HEK293 (cell line): ENCODE measurements at regions not wholly inside any gene's neighbourhood (a gene's known extent, or its start where the extent isn't known, plus 50 kb on each side); places are given as distances from the start of the nearest gene placed in this dataset.

Source experiments
- CTCF ChIA-PET: fragments of 350-600 bp; formaldehyde crosslinking; extraction: SDS; loops from one replicate; lab custom pipeline; 2021; ENCODE audit warnings: antibody characterized with exemption; lab: Yijun Ruan, JAX
- POLR2A ChIA-PET: fragments of 300-600 bp; formaldehyde crosslinking; extraction: SDS; loops from one replicate; lab custom pipeline; 2020; ENCODE audit warnings: antibody characterized with exemption, inconsistent platforms; lab: Yijun Ruan, JAX
- H3K27ac ChIP-seq: fragments of 200-500 bp; sonication (Bioruptor generic); 2 replicates; pipeline ENCODE4 v1.5.1; 2014; ENCODE audit warnings: low read depth, low read length, control low read depth, inconsistent platforms; ENCODE audit errors: extremely low read depth
- H3K36me3 ChIP-seq, 2 experiments: fragments of 200-500 bp in 1 of 2; sonication (Bioruptor generic) in 1 of 2; 1 replicate in 1 of 2; 2 replicates in 1 of 2; pipeline ENCODE4 v1.5.1; 2014 to 2017; ENCODE audit warnings: inconsistent platforms in 2 of 2, low read length in 2 of 2; ENCODE audit not compliant: control insufficient read depth in 2 of 2, insufficient read depth in 1 of 2
- H3K4me1 ChIP-seq: fragments of 200-500 bp; sonication (Bioruptor generic); 2 replicates; pipeline ENCODE4 v1.5.1; 2014; ENCODE audit warnings: mild to moderate bottlenecking, low read length, inconsistent platforms; ENCODE audit not compliant: control insufficient read depth, insufficient read depth
- H3K4me3 ChIP-seq: 2 replicates; pipeline ENCODE4 v1.5.1; 2011; ENCODE audit warnings: low read depth, mild to moderate bottlenecking, control low read depth, low read length, moderate library complexity
- H3K9me3 ChIP-seq: fragments of 200-500 bp; sonication (Bioruptor generic); 2 replicates; pipeline ENCODE4 v1.5.1; 2014; ENCODE audit warnings: low read depth, low read length, inconsistent platforms; ENCODE audit not compliant: control insufficient read depth, insufficient read depth
- EGR2 ChIP-seq: fragments of 450-650 bp; formaldehyde crosslinking; IDR thresholded peaks from 2 replicates; pipeline ENCODE4 v1.5.1; 2016; ENCODE audit warnings: low read depth, missing biosample characterization, missing genetic modification characterization
- ELK4 ChIP-seq: IDR thresholded peaks from 2 replicates; pipeline ENCODE4 v1.6.1; 2011; ENCODE audit warnings: mild to moderate bottlenecking, low read depth, low read length, borderline replicate concordance
- KLF1 ChIP-seq: fragments of 450-650 bp; formaldehyde crosslinking; IDR thresholded peaks from 2 replicates; pipeline ENCODE4 v1.5.1; 2016; ENCODE audit warnings: missing biosample characterization, missing genetic modification characterization
- OSR2 ChIP-seq: fragments of 450-650 bp; formaldehyde crosslinking; IDR thresholded peaks from 2 replicates; pipeline ENCODE4 v1.5.1; 2016; ENCODE audit warnings: missing biosample characterization, missing genetic modification characterization
- RBAK ChIP-seq: fragments of 450-650 bp; formaldehyde crosslinking; IDR thresholded peaks from 2 replicates; pipeline ENCODE4 v1.5.1; 2016; ENCODE audit warnings: missing biosample characterization, missing genetic modification characterization
- TCF7L2 ChIP-seq: IDR thresholded peaks from 2 replicates; pipeline ENCODE4 v1.6.1; 2011; ENCODE audit warnings: low read depth, mild to moderate bottlenecking, inconsistent platforms, low read length, moderate library complexity, borderline replicate concordance
- YY2 ChIP-seq: fragments of 450-650 bp; formaldehyde crosslinking; IDR thresholded peaks from 2 replicates; pipeline ENCODE4 v1.5.1; 2016; ENCODE audit warnings: missing biosample characterization, missing genetic modification characterization
- ZFHX2 ChIP-seq: fragments of 450-650 bp; formaldehyde crosslinking; conservative IDR thresholded peaks from 2 replicates; pipeline ENCODE4 v1.5.1; 2016; ENCODE audit warnings: missing biosample characterization, missing genetic modification characterization
- ZNF146 ChIP-seq: fragments of 450-650 bp; formaldehyde crosslinking; IDR thresholded peaks from 2 replicates; pipeline ENCODE4 v1.5.1; 2016; ENCODE audit warnings: missing biosample characterization, missing genetic modification characterization
- ZNF155 ChIP-seq: fragments of 450-650 bp; formaldehyde crosslinking; IDR thresholded peaks from 2 replicates; pipeline ENCODE4 v1.5.1; 2016; ENCODE audit warnings: missing biosample characterization, missing genetic modification characterization
- ZNF18 ChIP-seq: fragments of 450-650 bp; formaldehyde crosslinking; IDR thresholded peaks from 2 replicates; pipeline ENCODE4 v1.5.1; 2016; ENCODE audit warnings: missing biosample characterization, missing genetic modification characterization
- ZNF23 ChIP-seq: fragments of 450-650 bp; formaldehyde crosslinking; IDR thresholded peaks from 2 replicates; pipeline ENCODE4 v1.5.1; 2016; ENCODE audit warnings: missing biosample characterization, missing genetic modification characterization, borderline replicate concordance
- ZNF248 ChIP-seq: fragments of 450-650 bp; formaldehyde crosslinking; IDR thresholded peaks from 2 replicates; pipeline ENCODE4 v1.5.1; 2017; ENCODE audit warnings: missing biosample characterization, missing genetic modification characterization
- ZNF280D ChIP-seq: fragments of 450-650 bp; formaldehyde crosslinking; IDR thresholded peaks from 2 replicates; pipeline ENCODE4 v1.5.1; 2016; ENCODE audit warnings: missing biosample characterization, missing genetic modification characterization
- ZNF416 ChIP-seq: fragments of 450-650 bp; formaldehyde crosslinking; IDR thresholded peaks from 2 replicates; pipeline ENCODE4 v1.5.1; 2016; ENCODE audit warnings: missing biosample characterization, missing genetic modification characterization
- ZNF639 ChIP-seq: fragments of 450-650 bp; formaldehyde crosslinking; IDR thresholded peaks from 2 replicates; pipeline ENCODE4 v1.5.1; 2016; ENCODE audit warnings: missing biosample characterization, missing genetic modification characterization
- ZNF645 ChIP-seq: fragments of 450-650 bp; formaldehyde crosslinking; IDR thresholded peaks from 2 replicates; pipeline ENCODE4; 2016; ENCODE audit warnings: missing biosample characterization, missing genetic modification characterization
- ZNF707 ChIP-seq: fragments of 450-650 bp; formaldehyde crosslinking; IDR thresholded peaks from 2 replicates; pipeline ENCODE4 v1.5.1; 2016; ENCODE audit warnings: missing biosample characterization, missing genetic modification characterization
- ZSCAN16 ChIP-seq: fragments of 450-650 bp; formaldehyde crosslinking; IDR thresholded peaks from 2 replicates; pipeline ENCODE4 v1.5.1; 2016; ENCODE audit warnings: missing biosample characterization, missing genetic modification characterization
- ZSCAN30 ChIP-seq: fragments of 450-650 bp; IDR thresholded peaks from 2 replicates; pipeline ENCODE4 v1.5.1; 2018; ENCODE audit warnings: missing biosample characterization, mild to moderate bottlenecking, missing genetic modification characterization, moderate library complexity

- no peak for TF ChIP-seq ZNF18 (tag by site-specific recombination)
- no peak for TF ChIP-seq ZSCAN16 (tag by site-specific recombination)
- TF ChIP-seq, all 188 proteins: peak for 6
Observed at GRCh38 chr12:53806721-53807120, 54.9 kb upstream of the CISTR start (continued).

- TF ChIP-seq ZNF146 (tag by site-specific recombination), result no peak
- 0 out of 2 replicates have a peak, but pooled peaks have one; percentile 8 for TF ChIP-seq KLF1 (tag by site-specific recombination)
- H3K9me3 ChIP-seq, result no peaks in the 10 kb centered on the region
- H3K4me1 ChIP-seq, result peaks cover 18% of the 10 kb centered on the region
- ChIA-PET POLR2A (no interaction called here), CTCF (interaction anchor here (0.7 to 4.1 kb wide), 4 partner anchors 15 to 61 kb away, joined by 3 to 15 read pairs (median 9); no protein-coding TSS in a partner anchor)
- H3K27ac ChIP-seq, result no peak overlapping the region; the same call in 1 of the 2 replicates
- no peak overlapping the region for H3K4me3 ChIP-seq
- H3K36me3 ChIP-seq, result no peaks in the 10 kb centered on the region
Observed at GRCh38 chr12:53807322-53807860, 55.6 kb upstream of the CISTR start.

GRCh38 chr12:53808023-53808705 lies 56.4 kb upstream of the CISTR start:
- CTCF ChIA-PET, result interaction anchor here (0.7 to 2.4 kb wide), 2 partner anchors 14 to 17 kb away, joined by 3 to 15 read pairs; no protein-coding TSS in a partner anchor
- no peak for TF ChIP-seq YY2
- no peak for TF ChIP-seq ZNF155 (tag by site-specific recombination)
- no peak for TF ChIP-seq ZNF23 (tag by site-specific recombination)
- no peak for TF ChIP-seq TCF7L2
- no peak for TF ChIP-seq OSR2 (tag by site-specific recombination)
- TF ChIP-seq RBAK (tag by site-specific recombination), result no peak
- no peak for TF ChIP-seq ZNF639
- TF ChIP-seq ZFHX2 (tag by site-specific recombination), result peak; percentile 18; the same call in 1 of the 2 replicates
- no peak for TF ChIP-seq ZSCAN30 (tag by site-specific recombination)
- TF ChIP-seq ZNF645 (tag by site-specific recombination), result no peak
- TF ChIP-seq EGR2 (tag by site-specific recombination), result 0 out of 2 replicates have a peak, but pooled peaks have one; percentile 9
- no peak for TF ChIP-seq ZNF416
- TF ChIP-seq ZNF248 (tag by site-specific recombination), result no peak
- TF ChIP-seq ELK4, result no peak
- no peak for TF ChIP-seq ZNF280D (tag by site-specific recombination)
- TF ChIP-seq ZNF707, result no peak
- TF ChIP-seq, all 188 proteins: peak for 2

More at GRCh38 chr12:53808023-53808705, 56.4 kb upstream of the CISTR start:
- Histone ChIP-seq H3K36me3 (no peaks in the 10 kb centered on the region), H3K4me1 (peaks cover 13% of the 10 kb centered on the region), H3K9me3 (no peaks in the 10 kb centered on the region), H3K27ac (no peak overlapping the region), H3K4me3 (no peak overlapping the region)
- POLR2A ChIA-PET, result no interaction called here
